Muscle of arm (tissue), 1 donor: ENCODE measurements at regions not wholly inside any gene's neighbourhood (a gene's known extent, or its start where the extent isn't known, plus 50 kb on each side); places are given as distances from the start of the nearest gene placed in this dataset.

ENCODE experiments used
- DNase-seq: peaks from one replicate; pipeline ENCODE4 v3.0.0-alpha.2; 2013

DNA sequence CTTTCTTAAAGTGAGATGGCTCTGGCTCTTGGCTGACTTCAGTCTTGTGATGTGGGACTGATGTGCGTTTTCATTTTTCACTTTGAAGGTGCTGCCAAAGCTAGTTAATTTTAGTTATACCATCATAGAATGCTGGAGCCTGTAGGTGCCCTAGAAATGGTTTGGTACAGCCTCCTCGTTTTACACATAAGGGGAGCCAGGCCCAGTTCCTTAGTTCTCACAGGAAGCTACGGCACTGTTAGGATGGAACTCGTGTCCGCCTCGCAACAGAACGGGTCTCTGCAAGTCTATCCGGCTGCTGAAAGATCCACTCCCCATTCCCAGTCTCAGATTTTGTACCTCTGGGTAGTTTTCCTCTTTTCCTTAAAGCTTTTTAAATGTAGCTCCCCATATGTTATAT is 173.2 kb upstream of the PRPS1L1 start:
- DNase-seq: no peak

DNA sequence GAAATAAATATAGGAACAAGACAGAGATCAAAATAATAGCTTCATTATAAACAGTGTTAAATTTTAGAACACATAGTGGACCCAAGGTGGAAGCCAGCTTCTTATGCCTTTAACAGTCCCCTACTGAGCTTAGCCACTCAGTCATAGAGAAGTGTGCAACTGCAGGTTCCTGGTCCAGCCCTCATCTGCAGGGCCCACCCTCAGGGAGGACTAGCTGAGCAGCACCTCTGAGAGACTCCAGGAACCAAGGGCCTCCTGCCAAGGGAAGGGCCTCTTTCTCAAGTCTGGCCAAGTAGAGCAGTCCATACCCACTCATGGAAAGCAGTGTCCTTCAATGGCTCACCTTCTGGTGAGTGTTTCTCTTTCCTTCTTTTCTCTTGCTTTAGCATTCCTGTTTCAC is 173.7 kb upstream of the PRPS1L1 start:
- no peak for DNase-seq

DNA sequence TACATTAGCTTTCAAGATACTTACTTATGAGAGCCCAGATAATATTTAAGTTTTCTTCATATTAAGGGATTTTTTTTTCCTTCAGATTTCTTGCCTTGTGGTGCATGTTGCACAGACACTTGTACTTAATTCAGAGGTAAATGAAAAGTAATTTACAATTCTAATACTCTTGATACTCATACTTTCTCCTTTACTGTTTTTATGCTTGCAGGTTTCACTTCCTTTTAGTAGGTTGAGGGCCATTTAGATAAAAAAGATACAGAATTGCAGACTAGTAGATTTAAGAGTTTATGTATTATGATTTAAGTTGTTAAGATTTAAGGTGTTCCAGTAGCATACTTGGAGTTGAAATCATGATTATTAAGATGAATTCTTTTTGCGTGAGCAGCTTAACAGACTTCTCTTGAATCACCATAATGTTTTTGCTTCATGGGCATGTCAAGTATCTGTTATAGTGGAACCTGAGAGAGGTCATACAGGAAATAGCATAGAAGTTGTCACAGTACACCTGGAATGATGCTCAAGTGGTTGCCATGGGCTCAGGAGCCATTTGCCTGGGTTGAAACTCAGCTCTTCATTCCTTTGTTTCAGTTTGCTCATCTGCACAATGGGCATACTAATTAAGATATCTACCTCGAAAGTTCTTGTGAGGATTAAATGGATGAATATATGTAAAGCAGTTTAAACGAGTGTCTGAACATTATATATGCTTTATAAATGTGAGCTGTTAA is 174.8 kb upstream of the PRPS1L1 start:
- no peak for DNase-seq

DNA sequence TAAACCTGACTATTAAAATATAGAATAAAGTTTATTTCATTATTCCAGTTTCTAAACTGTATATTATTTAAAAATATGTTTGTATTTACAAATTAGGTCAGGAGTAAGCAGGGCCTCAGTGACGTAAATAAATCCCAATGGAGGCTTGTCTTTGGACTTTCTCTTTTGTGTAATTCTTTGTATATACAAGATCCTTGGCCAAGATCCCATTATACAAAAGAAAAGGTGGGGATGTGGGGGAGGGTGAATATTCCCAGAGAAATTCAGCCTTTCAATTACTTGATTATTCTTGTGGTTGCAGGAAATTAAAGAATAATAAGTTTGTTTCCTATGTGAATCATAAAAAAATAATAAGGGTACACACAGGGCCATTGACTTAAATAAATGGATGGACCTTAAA is 178.7 kb upstream of the PRPS1L1 start:
- DNase-seq: no peak

DNA sequence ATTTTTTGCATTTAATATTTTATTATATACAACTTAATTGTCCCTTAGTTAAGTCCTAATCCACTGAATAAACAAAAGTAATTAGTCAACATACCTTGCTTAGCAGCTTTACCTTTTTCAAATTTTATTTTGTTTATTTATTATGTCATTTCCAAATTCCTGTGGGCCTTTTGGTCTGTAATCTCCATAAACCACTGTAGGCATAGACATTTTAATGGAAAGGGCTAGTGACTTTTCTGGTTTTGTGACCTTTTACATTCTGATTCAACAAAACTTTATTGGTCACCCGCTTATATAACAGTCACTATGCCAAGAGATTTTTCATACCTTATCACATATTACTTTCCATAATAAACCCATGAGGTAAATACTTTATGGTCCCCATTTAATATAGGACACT is 181.3 kb upstream of the PRPS1L1 start:
- no peak for DNase-seq

DNA sequence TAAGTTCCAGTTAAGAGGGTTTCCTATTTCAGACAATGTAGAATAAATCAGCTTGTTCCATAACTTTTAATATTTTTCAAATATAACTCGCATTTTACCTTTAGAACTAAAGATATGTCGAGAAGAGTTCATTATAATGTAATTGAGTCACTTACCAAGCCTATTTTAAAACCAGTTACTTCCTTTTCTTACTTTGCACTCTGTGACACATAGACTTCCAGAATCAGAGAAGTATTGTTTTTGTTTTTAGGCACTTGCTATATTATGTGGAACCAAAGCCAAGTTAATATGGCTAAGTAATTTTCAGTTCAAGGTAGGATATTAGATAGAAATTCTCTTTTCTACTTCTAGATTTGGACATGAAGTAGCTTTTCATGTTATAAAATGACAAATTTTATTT is 182.7 kb upstream of the PRPS1L1 start:
- DNase-seq: no peak

DNA sequence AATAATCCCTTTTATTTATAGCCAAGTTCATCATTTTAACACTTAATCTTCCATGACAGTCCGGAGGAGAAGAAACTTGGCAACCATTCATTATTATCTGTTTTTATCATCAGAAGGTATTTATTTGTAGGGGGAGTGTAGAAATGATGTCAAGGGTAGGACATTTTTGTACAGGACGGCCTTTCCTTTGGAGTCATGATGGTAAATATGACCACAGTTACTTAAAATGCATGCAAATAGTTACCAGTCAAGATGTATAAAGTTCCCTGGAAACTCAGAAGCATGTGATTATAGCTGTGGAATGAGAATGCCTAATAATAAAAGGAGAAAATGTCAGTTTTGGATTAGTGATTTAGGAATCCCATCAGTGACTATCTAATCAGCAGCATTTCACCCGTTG is 183.1 kb upstream of the PRPS1L1 start:
- DNase-seq: no peak

DNA sequence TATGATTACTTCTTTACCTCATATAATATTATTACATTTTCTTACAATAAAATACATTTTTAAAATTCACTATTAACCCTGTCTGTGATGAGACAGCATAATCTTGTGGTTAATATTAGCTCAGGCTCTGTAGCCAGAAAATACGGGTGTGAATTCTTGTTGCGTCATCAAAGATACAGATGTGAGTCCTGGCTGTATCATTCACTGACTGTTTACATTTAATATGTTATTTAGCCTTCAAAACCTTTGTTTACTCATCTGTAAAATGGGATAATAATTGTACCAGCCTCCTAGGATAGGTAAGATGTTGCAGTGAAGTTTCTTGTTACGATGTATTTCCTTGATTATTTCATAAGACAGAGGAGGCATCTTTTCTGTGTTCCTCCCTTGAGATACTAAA is 184.7 kb upstream of the PRPS1L1 start:
- DNase-seq: no peak

DNA sequence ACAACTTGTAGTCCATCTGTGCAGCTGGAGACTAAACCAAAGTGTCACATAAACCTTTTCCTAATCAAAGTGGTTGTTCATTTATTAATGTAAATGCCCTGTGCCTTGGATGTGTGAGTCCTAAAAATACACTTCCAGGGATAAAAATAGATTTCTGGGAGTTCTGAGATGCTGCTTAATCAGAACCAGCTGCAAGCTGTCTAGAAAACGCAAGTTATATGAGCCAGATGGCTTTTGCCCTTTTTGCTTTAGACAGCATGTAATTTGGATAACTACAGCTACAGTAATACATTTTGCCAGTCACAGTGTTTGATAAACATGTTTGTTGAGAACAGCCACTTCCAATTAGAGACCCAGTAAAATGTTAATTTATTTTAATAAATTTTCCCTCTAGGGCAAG is 185.1 kb upstream of the PRPS1L1 start:
- peak; percentile 45 for DNase-seq

DNA sequence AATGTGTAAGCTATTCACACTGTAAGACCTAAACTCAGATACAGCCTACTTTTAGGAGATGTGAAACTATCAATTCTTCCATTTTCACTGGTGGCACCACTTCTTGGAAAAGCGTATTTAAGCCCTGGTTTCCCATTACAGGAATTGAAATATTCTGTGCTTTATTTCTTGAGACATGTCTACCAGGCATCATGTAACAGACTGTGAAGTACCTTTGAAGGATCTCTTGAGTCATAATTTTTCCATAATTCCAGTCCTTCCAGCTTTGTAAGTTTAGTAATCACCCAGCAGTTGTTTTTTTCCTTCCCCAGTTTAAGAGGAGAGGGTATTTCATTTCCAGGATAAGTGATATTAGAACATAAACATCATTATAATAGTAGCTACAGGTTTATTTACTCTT is 186.0 kb upstream of the PRPS1L1 start:
- DNase-seq: no peak

DNA sequence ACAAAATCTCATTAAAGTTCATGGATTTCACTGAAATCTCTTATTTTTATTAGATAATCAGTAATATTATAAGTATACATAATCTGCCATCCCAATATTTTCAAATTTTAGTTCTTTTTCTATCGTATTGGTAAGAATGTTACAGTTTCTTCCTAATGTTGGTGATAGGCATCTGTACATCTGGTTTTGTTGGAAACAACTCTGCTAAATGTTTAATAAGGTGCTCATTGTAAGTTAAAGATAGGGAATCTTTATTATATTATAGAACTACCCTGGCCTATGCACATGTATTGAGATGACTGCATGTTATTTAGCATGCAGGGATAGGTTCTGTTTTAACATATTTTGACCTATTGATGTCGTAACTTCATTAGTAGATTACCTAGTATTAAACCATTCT is 188.6 kb upstream of the PRPS1L1 start:
- DNase-seq: no peak

DNA sequence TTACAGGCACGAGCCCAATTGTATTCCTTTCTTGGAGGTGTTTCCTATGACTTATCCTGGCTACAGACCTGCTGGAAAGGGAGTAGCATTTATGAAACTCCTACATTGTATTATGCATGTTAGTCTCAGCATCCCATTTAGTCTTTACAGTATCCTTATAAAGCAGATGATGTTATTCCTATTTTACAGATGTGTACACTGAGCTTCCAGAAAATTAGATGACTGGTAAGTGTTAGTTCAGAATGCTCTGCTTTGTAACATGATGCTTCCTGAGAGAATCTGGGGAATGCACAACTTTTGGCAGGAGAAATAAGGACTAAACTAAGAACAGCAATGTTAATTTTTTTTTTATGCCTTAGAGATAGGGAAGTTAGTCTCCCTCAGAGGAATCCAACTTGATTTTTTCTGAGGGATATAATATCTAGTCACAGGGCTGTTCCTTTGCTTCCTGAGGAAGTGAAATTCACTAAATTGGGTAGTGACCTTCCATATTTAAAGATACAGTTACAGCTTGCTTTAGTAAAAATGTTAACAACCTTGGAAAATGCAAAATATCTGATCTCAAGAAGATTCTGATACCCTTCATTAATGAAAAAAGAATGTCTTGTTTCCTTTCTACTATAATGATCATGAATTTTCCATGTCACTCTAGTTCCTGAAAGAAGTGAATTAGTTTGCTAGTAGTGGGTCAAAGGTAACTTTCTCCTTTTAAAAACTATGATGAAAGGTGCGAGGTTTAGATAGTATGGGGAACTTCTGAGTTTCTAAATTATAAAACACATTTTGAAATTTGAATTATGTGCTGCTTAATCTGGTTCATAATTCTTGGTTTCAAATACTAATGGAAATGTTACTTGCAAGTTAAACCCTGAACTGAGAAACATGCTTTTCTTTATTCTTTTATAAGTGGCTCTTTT is 194.0 kb upstream of the PRPS1L1 start:
- no peak for DNase-seq

DNA sequence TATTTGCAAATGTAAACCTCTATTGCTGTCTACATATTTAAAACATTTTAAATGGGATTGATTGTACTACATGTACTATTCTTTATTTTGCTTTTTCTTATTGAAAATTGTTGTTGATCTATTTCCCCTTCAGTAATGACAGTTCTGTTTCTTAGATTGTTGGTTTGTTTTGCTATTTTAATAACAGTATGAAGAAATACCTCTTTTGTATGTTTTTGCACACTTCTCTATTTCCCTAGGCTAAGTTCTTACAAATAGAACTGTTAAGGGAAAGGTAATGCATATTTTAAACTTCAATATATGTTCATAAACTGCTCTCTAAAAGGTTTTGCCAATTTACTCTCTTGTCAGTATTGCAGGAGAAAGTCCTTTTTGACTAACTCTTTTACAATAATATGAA is 195.0 kb upstream of the PRPS1L1 start:
- no peak for DNase-seq

DNA sequence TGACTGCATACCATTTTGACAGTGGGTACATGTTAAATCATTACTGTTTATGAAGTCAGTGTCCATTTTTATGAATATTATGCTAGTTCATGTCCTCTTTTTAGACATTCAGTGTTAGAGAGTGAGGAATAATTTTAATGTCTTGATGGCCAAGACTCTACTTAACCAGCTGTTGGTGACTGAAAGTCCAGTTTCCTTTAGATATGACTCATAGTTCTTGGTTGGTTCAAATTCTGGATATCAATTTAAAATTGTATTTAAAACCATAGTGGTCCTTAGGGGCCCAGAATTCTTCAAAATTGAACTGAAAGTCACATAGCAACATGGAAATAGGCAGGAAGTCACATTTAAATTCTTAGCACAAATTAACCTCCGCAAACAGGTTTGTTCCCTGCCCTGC is 196.5 kb upstream of the PRPS1L1 start:
- DNase-seq: no peak

DNA sequence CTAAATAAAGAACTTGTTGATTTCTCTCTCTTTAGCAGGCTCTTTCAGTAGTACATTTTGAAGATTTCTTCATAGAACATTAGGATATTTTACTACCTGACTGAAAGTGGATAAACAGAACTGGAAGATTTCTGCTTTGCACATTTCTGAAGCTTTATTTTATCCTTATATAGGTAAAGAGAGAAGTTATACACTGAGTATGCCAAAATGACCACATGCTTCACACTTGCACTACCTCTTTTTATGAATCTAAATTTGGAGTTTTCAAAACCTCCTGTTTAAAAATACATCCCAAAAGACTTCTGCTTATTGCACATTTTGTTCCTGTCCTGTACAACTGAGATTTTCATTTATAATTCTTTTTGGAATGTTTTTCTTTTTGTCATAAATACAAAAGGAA is 197.4 kb upstream of the PRPS1L1 start:
- no peak for DNase-seq

DNA sequence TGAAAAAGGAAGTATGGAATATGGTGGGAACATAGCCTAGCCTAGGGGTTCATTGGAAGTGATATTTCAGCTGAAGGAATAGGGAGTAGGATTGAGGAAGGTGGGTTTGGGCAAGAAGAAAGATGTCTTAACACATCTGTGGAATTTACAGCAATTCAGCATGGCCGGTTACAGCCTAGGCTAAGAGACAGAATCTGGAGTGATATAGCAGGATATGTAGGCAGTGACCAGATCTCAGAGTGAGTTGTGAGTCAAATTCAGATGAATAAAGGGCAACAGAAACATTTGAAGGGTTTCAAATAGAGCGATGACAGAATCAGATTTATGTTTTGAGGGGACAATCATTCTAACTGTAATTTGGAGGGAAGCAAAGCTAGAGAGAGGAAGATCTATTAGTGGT is 199.0 kb upstream of the PRPS1L1 start:
- no peak for DNase-seq

DNA sequence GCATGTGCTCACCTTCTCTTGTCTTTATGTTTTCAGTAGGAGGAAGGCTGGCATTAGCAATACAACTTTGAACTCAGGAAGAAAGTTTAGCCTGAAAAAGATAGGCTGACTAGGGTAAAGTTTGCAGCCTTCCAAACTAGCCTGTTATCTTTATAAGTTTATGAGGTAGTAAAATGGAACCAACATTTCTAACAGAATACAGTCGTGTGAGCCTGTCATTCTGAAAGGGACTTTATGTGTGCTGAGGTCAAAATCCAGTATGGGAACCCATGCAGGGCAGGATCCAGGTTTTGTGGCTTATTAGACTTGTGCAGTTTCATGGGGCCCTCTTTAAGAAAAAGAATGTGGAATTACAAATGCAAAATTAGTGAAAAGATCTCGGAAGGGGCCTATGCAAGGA is 201.0 kb upstream of the PRPS1L1 start:
- DNase-seq: no peak

DNA sequence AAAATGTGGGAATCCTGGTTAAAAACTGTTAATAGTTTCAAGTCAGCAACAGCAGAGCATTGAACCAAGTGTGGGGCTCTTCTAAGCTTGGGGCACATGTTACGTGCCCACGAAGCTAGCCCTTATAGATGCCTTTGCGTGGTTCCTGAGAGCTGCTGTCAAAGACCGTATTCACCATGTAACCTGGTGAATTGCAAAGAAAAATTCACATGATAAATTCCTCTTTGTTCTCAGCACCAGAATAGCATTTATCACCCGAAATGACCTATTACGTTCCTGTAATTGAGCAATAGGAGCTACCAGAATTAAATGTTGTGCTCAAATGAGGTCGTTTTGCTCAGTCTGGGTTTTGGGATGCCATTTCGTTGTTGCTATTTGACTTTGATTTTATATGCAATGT is 202.6 kb upstream of the PRPS1L1 start:
- DNase-seq: no peak

DNA sequence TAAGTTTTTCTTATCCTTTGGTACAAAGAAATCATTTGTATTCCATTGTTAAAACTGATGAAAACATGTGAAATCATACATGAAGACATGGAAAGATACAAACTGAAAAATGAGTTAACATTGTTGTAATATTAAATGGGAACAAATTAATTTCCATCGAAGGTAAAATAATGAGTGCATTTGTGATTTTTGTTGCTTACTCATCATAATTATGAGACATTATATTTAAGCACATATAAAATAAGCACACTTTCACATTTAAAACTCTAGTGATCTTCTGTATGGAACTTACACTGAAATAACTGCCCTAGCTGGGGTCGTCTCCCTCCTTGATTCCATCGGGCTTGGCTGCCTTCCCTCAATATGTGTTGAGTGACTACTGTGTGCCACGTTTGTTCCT is 204.2 kb upstream of the PRPS1L1 start:
- DNase-seq: no peak

DNA sequence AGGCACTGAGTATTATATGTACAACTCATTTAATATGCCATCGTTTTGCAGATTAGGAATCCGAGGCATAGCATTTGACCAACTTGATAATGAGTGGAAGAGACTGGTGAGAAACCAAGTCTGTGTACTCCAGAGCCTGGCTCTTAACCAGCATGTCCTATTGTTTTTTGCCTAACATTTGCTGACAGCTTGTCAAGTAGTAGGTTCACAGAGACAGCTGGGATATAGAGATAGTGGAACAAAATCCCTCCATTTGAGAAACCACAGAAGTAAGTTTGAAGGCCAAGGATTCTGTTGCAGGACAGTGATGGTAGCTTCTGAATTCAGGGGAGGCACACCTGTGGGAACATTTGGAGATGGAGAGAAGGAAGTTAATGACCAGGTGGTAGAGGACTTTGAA is 206.9 kb upstream of the PRPS1L1 start:
- no peak for DNase-seq

DNA sequence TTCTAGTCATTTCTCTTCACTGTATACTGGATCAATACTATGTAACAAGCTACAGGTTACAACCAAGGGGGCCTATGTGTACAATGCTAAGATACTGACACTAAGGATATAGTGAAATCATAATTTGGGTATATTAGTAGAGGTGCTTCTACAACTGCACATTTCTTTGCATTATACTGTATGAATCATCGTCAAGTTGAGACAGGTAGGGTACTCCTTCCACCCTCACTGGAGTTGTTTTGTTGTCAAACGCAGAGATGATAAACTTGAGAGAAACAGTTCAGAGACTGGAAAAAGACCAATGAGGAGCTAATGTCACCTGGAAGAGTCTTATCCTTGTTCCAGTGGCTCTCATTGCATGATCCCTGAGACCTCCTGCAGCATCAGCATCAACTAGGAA is 208.2 kb upstream of the PRPS1L1 start:
- no peak for DNase-seq

DNA sequence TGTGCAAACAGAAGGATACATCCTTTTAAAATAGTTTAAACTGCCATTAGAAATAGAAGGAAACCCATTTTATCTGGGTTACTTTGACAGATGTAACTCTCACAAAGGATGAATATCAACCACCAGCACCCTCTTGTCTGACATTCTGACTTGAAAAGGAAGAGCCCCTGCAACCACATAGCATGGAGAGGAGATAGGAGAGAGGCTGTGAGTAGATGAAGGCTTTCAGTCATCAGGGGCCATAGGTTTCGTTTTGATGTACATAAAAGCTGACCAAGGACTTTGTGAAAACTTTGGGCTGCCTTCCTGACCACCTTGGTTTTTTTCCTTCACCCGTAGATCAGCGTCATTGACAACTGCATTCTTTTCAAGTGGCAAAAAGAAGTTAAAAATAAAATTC is 211.6 kb upstream of the PRPS1L1 start:
- DNase-seq: no peak

DNA sequence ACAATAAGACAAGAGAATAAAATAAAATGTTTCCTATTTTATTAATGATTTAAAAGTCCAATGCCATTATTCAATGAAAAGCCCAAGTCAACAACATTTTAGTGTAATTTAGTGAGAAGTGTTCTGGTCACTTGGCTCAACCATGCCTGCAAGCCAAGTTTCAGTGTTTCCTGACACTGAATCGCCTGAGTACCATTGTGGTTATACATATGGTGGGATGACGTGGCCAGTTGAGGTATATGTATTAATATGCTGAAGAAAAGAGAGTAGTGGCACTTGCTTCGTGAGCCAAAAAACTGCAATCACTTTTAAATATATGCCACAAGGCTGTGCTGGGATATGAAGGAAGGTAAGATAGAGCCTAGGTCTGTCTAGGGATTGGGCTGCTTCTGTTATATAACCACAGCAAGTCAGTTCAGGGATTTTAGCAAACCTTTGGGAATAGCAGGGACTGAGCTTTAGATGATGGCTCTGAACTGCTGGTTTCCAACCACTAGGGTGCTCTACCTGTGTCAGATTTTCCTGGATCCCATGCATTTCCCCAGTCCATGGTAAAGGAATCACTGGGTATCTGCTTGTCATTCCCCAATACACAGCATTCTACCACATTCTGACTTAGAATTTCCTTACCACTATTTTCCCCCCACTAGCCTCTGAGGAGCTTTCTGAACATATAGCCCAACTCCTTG is 214.0 kb upstream of the PRPS1L1 start:
- DNase-seq: no peak
